ENCODE measurements at regions not wholly inside any gene's neighbourhood (a gene's known extent, or its start where the extent isn't known, plus 50 kb on each side); places are given as distances from the start of the nearest gene placed in this dataset.

- TF ChIP-seq CTCF (IDR thresholded peaks at IDR 0.05; ENCODE audit: insufficient read depth, low read depth, low read length, missing control alignments): no peak
- no peak overlapping the region for H3K4me3 ChIP-seq (ENCODE audit: low read depth, low read length)
- no peak for DNase-seq (ENCODE audit: low read depth)
Measured at GRCh38 chr7:19623676-19624075, 85.2 kb downstream of the POLR1F start.

GRCh38 chr7:19621740-19622139 is 87.1 kb downstream of the POLR1F start:
- TF ChIP-seq CTCF (IDR thresholded peaks at IDR 0.05; ENCODE audit: insufficient read depth, low read depth, low read length, missing control alignments): no peak
- DNase-seq (ENCODE audit: low read depth): no peak
- H3K4me3 ChIP-seq (ENCODE audit: low read depth, low read length): no peak overlapping the region

GRCh38 chr7:19620470-19620869 is 88.4 kb downstream of the POLR1F start:
- no peak for TF ChIP-seq CTCF (IDR thresholded peaks at IDR 0.05; ENCODE audit: insufficient read depth, low read depth, low read length, missing control alignments)
- no peak overlapping the region for H3K4me3 ChIP-seq (ENCODE audit: low read depth, low read length)
- no peak for DNase-seq (ENCODE audit: low read depth)

- no peak for TF ChIP-seq CTCF (IDR thresholded peaks at IDR 0.05; ENCODE audit: insufficient read depth, low read depth, low read length, missing control alignments)
- no peak for DNase-seq (ENCODE audit: low read depth)
- no peak overlapping the region for H3K4me3 ChIP-seq (ENCODE audit: low read depth, low read length)
Measured at GRCh38 chr7:19619122-19619521, 89.7 kb downstream of the POLR1F start.

GRCh38 chr7:19617901-19618300 is 90.9 kb downstream of the POLR1F start:
- no peak for DNase-seq (ENCODE audit: low read depth)
- TF ChIP-seq CTCF (IDR thresholded peaks at IDR 0.05; ENCODE audit: insufficient read depth, low read depth, low read length, missing control alignments): no peak
- no peak overlapping the region for H3K4me3 ChIP-seq (ENCODE audit: low read depth, low read length)

- no peak overlapping the region for H3K4me3 ChIP-seq (ENCODE audit: low read depth, low read length)
- DNase-seq (ENCODE audit: low read depth): no peak
- no peak for TF ChIP-seq CTCF (IDR thresholded peaks at IDR 0.05; ENCODE audit: insufficient read depth, low read depth, low read length, missing control alignments)
Measured at GRCh38 chr7:19610194-19610943, 98.5 kb downstream of the POLR1F start.

- TF ChIP-seq CTCF (IDR thresholded peaks at IDR 0.05; ENCODE audit: insufficient read depth, low read depth, low read length, missing control alignments): no peak
- no peak for DNase-seq (ENCODE audit: low read depth)
Measured at GRCh38 chr7:19589446-19589845, 119.4 kb downstream of the POLR1F start.

More at GRCh38 chr7:19589446-19589845, 119.4 kb downstream of the POLR1F start:
- no peak overlapping the region for H3K4me3 ChIP-seq (ENCODE audit: low read depth, low read length)

Measured in GM12865 (cell line).